M059J (cell line): ENCODE measurements at regions not wholly inside any gene's neighbourhood (a gene's known extent, or its start where the extent isn't known, plus 50 kb on each side); places are given as distances from the start of the nearest gene placed in this dataset.

Experiments
- DNase-seq: peaks from one replicate; pipeline ENCODE4 v3.0.0-alpha.2; 2012; ENCODE audit warnings: low read depth

- no peak for DNase-seq
Observed at GRCh38 chr5:82336959-82337351, 58.8 kb upstream of the RPS23 start.

GRCh38 chr5:82336226-82336958 is 58.2 kb upstream of the RPS23 start:
- DNase-seq, result no peak

GRCh38 chr5:82335806-82336205 is 57.7 kb upstream of the RPS23 start:
- DNase-seq, result peak; percentile 70

- DNase-seq, result peak; percentile 89
Observed at GRCh38 chr5:82334856-82335255, 56.7 kb upstream of the RPS23 start.

- no peak for DNase-seq
Observed at GRCh38 chr5:82334085-82334692, 56.0 kb upstream of the RPS23 start.

GRCh38 chr5:82332886-82333615 is 54.9 kb upstream of the RPS23 start:
- peak; percentile 34 for DNase-seq

GRCh38 chr5:82332064-82332855 is 54.1 kb upstream of the RPS23 start:
- no peak for DNase-seq

- DNase-seq, result no peak
Observed at GRCh38 chr5:82331557-82331956, 53.4 kb upstream of the RPS23 start.

- DNase-seq, result no peak
Observed at GRCh38 chr5:82330530-82331270, 52.5 kb upstream of the RPS23 start.

GRCh38 chr5:82329393-82329792 is 51.2 kb upstream of the RPS23 start:
- DNase-seq, result no peak
